ENCODE measurements at regions not wholly inside any gene's neighbourhood (a gene's known extent, or its start where the extent isn't known, plus 50 kb on each side); places are given as distances from the start of the nearest gene placed in this dataset.
"Not testable (repeated sequence)": the region's sequence is repeated elsewhere in the genome, so short reads cannot be mapped to it uniquely, and the experiment has no call there.

DNA sequence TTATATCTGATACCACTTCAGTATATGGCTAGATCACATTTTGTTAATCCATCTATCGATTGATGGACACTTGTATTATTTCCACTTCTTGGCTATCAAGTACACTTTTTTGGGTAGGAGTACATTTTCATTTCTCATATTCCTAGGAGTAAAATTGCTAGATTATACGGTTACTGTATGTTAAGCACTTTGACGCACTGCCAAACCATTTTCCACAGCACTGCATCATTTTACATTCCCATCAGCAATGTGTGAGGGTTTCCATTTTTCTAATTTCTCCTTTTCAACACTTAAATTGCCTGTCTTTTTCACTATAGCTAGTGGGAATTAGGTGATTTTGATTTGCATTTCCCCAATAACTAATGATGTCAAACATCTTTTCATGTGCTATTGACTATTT lies 179.3 kb upstream of the B3GAT1 start:
- no peak overlapping the region for H3K4me2 ChIP-seq
- no peak for TF ChIP-seq Cebpa-rat (IDR thresholded peaks at IDR 0.05)

GRCh38 chr11:134589129-134589528 lies 177.1 kb upstream of the B3GAT1 start:
- H3K4me2 ChIP-seq: no peak overlapping the region
- no peak overlapping the region for H3K4me3 ChIP-seq
- H3K9ac ChIP-seq: no peak overlapping the region
- H3K27ac ChIP-seq: no peak overlapping the region
- no peak for TF ChIP-seq Cebpa-rat (IDR thresholded peaks at IDR 0.05)
- H3K4me1 ChIP-seq: peaks cover 8% of the 10 kb centered on the region
- H3K9me3 ChIP-seq: no peaks in the 10 kb centered on the region
- no peaks in the 10 kb centered on the region for H3K36me3 ChIP-seq
- H4K20me1 ChIP-seq: no peaks in the 10 kb centered on the region; the same call in 1 of the 2 replicates
- H3K27me3 ChIP-seq: no peaks in the 10 kb centered on the region

More for the DNA sequence above, 179.3 kb upstream of the B3GAT1 start:
- H3K9ac ChIP-seq: no peak overlapping the region
- H3K27ac ChIP-seq: no peak overlapping the region
- no peak overlapping the region for H3K4me3 ChIP-seq
- H3K27me3 ChIP-seq: no peaks in the 10 kb centered on the region
- H3K9me3 ChIP-seq: no peaks in the 10 kb centered on the region
- H3K4me1 ChIP-seq: no peaks in the 10 kb centered on the region
- H3K36me3 ChIP-seq: no peaks in the 10 kb centered on the region
- H4K20me1 ChIP-seq: no peaks in the 10 kb centered on the region

DNA sequence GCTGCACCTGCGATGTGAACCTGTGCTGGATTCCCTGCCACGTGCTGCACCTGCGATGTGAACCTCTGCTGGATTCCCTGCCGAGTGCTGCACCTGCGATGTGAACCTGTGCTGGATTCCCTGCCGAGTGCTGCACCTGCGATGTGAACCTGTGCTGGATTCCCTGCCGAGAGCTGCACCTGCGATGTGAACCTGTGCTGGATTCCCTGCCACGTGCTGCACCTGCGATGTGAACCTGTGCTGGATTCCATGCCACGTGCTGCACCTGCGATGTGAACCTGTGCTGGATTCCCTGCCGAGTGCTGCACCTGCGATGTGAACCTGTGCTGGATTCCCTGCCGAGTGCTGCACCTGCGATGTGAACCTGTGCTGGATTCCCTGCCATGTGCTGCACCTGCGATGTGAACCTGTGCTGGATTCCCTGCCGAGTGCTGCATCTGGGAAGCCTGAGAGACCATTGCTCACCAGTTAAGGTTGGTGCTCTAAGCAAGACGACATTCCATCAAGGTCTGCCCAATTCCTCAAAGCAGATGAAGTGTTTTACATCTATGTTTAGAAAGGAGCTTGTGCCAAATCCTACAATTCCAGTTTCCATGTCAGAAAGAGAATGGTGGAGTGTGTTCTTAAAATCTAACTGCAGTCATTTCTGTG lies 176.5 kb upstream of the B3GAT1 start:
- not testable (repeated sequence) for H3K27me3 ChIP-seq, H3K9me3 ChIP-seq, H4K20me1 ChIP-seq, H3K9ac ChIP-seq, H3K4me3 ChIP-seq, H3K36me3 ChIP-seq, H3K27ac ChIP-seq, H3K4me2 ChIP-seq
- peaks cover 13% of the 10 kb centered on the region for H3K4me1 ChIP-seq

DNA sequence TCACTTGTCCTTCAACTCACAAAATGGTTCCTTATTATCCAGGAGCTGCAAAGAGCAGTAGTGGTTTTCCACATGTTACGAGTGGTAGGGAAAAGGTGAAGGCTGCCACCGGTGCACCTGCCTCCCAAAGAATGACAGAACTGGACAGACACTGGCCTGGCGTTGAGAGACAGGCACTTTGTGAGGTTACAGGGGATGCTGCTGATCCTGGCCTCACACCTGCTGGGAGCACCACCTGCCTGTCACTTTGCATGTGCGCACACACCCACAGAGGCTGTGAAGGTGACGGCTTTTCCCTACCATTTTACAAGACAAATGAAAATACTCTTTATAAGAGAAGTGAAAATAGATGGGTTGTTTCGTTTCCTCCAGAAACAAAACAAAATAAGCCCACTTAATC lies 175.3 kb upstream of the B3GAT1 start:
- no peaks in the 10 kb centered on the region for H3K27me3 ChIP-seq
- H3K4me2 ChIP-seq: no peak overlapping the region
- peaks cover 25% of the 10 kb centered on the region for H3K4me1 ChIP-seq

DNA sequence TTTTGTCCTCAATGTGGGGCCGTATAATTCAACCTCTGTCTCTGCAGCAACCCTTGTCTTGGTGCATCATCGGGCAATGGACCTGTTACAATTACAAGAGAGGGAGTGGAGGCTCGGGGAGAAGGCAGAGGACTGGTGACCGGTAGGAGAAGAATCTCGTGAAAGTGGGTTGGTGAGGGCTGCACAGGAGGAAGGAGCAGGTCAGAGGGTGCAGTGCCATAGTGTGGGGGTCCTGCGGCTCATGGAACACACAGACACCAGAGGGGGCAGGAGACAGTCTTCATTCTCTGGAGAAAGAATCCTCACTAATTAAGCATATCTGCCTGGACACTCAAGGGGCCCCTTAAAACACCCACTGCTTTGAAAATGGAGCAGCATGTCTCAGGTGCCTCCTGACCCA lies 174.7 kb upstream of the B3GAT1 start:
- Histone ChIP-seq H3K27ac (no peak overlapping the region), H3K4me1 (peaks cover 25% of the 10 kb centered on the region), H3K9me3 (no peaks in the 10 kb centered on the region)

More for the DNA sequence above, 175.3 kb upstream of the B3GAT1 start:
- no peaks in the 10 kb centered on the region for H3K36me3 ChIP-seq
- TF ChIP-seq Cebpa-rat (IDR thresholded peaks at IDR 0.05): no peak
- no peak overlapping the region for H3K27ac ChIP-seq
- H4K20me1 ChIP-seq: peaks cover 5% of the 10 kb centered on the region; the same call in 1 of the 2 replicates
- H3K4me3 ChIP-seq: no peak overlapping the region
- no peak overlapping the region for H3K9ac ChIP-seq
- no peaks in the 10 kb centered on the region for H3K9me3 ChIP-seq

DNA sequence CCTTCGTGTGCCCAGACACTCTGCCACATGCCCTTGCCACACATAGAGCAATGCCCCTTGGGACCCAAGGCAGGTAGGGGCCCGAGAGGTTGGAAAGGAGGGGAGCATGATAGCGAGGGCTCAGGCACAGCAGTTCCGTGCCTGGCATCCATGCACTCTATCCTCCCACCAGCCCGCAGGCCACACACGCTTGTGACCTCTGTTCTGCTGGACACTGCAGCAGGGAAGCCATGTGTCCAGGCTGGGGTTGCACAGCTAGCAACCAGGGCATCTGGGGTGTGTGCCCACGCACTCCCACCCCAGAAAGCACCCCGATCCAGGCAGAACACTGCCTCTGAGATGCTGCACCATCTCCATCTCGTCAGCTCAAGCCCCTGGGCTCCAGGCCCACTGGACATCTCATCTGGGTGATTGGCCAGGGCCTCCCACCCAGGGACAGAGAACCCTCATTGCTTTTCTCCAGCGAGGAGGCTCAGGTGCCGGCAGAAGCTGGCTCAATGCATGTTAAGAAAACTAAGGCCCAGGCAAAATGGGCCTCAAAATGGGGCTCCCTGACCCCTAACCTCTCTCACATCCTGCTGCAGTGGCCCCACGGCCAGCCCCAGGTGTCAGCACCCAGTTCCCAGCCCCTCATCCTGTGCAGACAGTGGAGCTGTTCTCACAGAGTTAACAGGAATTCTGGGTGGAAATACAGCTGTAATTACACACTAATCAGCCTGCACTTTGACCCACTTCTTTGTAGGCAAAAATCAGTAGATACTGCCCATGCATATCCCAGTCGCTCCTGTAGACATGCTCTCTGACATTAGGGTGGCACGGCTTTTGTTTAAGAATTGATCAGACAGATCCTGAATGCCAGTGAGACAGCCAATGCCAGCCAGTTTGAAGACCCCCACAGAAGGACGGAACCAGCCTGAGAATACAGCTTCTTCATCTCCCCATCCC lies 173.9 kb upstream of the B3GAT1 start:
- Histone ChIP-seq H3K27me3 (no peaks in the 10 kb centered on the region; the same call in 1 of the 2 replicates), H3K9me3 (no peaks in the 10 kb centered on the region), H3K4me3 (no peak overlapping the region), H3K4me1 (peaks cover 25% of the 10 kb centered on the region), H3K36me3 (no peaks in the 10 kb centered on the region), H4K20me1 (peaks cover 5% of the 10 kb centered on the region; the same call in 1 of the 2 replicates), H3K9ac (no peak overlapping the region), H3K27ac (no peak overlapping the region), H3K4me2 (no peak overlapping the region)
- no peak for TF ChIP-seq Cebpa-rat (IDR thresholded peaks at IDR 0.05)

More for the DNA sequence above, 174.7 kb upstream of the B3GAT1 start:
- Histone ChIP-seq H3K4me3 (no peak overlapping the region), H3K27me3 (no peaks in the 10 kb centered on the region), H3K36me3 (no peaks in the 10 kb centered on the region), H3K9ac (no peak overlapping the region), H3K4me2 (no peak overlapping the region), H4K20me1 (peaks cover 5% of the 10 kb centered on the region; the same call in 1 of the 2 replicates)
- TF ChIP-seq Cebpa-rat (IDR thresholded peaks at IDR 0.05): no peak

- Histone ChIP-seq H3K9ac (no peak overlapping the region), H3K4me3 (no peak overlapping the region), H3K4me2 (0 out of 2 replicates have a peak overlapping the region, but pooled peaks have one; percentile 10), H3K4me1 (peaks cover 25% of the 10 kb centered on the region), H3K9me3 (no peaks in the 10 kb centered on the region), H3K27ac (no peak overlapping the region), H3K36me3 (no peaks in the 10 kb centered on the region), H3K27me3 (no peaks in the 10 kb centered on the region; the same call in 1 of the 2 replicates), H4K20me1 (peaks cover 5% of the 10 kb centered on the region; the same call in 1 of the 2 replicates)
- no peak for TF ChIP-seq Cebpa-rat (IDR thresholded peaks at IDR 0.05)
Observed at GRCh38 chr11:134584706-134585445, 172.8 kb upstream of the B3GAT1 start.

DNA sequence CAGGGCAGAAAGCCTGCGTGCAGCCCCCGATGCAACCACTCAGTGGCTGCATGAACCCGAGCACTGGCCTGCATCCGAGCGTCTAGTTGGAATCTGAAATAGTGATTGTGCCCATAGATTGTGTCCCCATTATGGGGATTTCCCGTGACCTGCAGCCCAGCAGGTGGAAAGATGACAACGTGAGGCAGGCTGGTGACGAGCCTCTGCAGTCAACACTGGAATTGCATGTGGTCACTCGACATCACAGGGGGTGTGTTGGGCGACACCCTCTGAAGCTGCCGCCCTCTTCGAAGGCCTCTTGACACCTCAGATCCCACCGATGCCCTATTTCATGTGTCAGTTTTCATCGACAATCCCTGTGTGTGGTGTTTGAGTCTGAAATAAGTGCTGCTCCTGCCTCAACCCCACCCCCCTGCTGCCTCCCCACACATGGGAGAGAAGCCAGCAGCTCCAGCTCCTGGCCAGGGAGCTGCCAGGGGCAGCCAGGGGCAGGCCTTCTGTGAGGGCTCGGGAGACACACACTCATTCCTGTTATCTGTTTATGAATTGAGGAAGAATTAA lies 172.0 kb upstream of the B3GAT1 start:
- H3K9ac ChIP-seq: no peak overlapping the region
- no peak overlapping the region for H3K27ac ChIP-seq
- no peaks in the 10 kb centered on the region for H3K9me3 ChIP-seq
- peaks cover 25% of the 10 kb centered on the region for H3K4me1 ChIP-seq
- H3K4me3 ChIP-seq: no peak overlapping the region
- TF ChIP-seq Cebpa-rat (IDR thresholded peaks at IDR 0.05): no peak
- no peaks in the 10 kb centered on the region; the same call in 1 of the 2 replicates for H3K27me3 ChIP-seq
- H3K4me2 ChIP-seq: peak overlapping the region; percentile 49
- no peaks in the 10 kb centered on the region for H3K36me3 ChIP-seq
- H4K20me1 ChIP-seq: peaks cover 5% of the 10 kb centered on the region; the same call in 1 of the 2 replicates

GRCh38 chr11:134583397-134583990 lies 171.5 kb upstream of the B3GAT1 start:
- peak overlapping the region; percentile 49 for H3K4me2 ChIP-seq
- H4K20me1 ChIP-seq: peaks cover 5% of the 10 kb centered on the region; the same call in 1 of the 2 replicates
- TF ChIP-seq Cebpa-rat (IDR thresholded peaks at IDR 0.05): no peak

More at GRCh38 chr11:134583397-134583990, 171.5 kb upstream of the B3GAT1 start:
- peaks cover 25% of the 10 kb centered on the region for H3K4me1 ChIP-seq
- no peak overlapping the region for H3K27ac ChIP-seq
- no peaks in the 10 kb centered on the region for H3K36me3 ChIP-seq
- H3K9me3 ChIP-seq: no peaks in the 10 kb centered on the region
- no peak overlapping the region for H3K9ac ChIP-seq
- H3K27me3 ChIP-seq: no peaks in the 10 kb centered on the region; the same call in 1 of the 2 replicates
- H3K4me3 ChIP-seq: no peak overlapping the region
